NK-92 (cell line): ENCODE measurements at regions not wholly inside any gene's neighbourhood (a gene's known extent, or its start where the extent isn't known, plus 50 kb on each side); places are given as distances from the start of the nearest gene placed in this dataset.

ENCODE experiments used
- DNase-seq: peaks from one replicate; lab custom pipeline; 2025; ENCODE audit not compliant: unreplicated experiment; lab: John Stamatoyannopoulos, UW

GRCh38 chr15:39227001-39227400 is 353.9 kb upstream of the THBS1 start:
- no peak for DNase-seq

GRCh38 chr15:39228889-39229288 is 352.0 kb upstream of the THBS1 start:
- DNase-seq = no peak

GRCh38 chr15:39230205-39230907 is 350.5 kb upstream of the THBS1 start:
- no peak for DNase-seq

GRCh38 chr15:39230908-39231285 is 350.0 kb upstream of the THBS1 start:
- DNase-seq = no peak

GRCh38 chr15:39232512-39232911 is 348.4 kb upstream of the THBS1 start:
- no peak for DNase-seq

- no peak for DNase-seq
Measured at GRCh38 chr15:39235084-39235795, 345.6 kb upstream of the THBS1 start.

GRCh38 chr15:39236375-39236774 is 344.5 kb upstream of the THBS1 start:
- DNase-seq = no peak

GRCh38 chr15:39238443-39238842 is 342.4 kb upstream of the THBS1 start:
- DNase-seq = no peak

- no peak for DNase-seq
Measured at GRCh38 chr15:39239562-39239961, 341.3 kb upstream of the THBS1 start.

GRCh38 chr15:39242345-39242744 is 338.5 kb upstream of the THBS1 start:
- no peak for DNase-seq

GRCh38 chr15:39243396-39243795 is 337.5 kb upstream of the THBS1 start:
- DNase-seq = no peak

GRCh38 chr15:39244776-39245175 is 336.1 kb upstream of the THBS1 start:
- no peak for DNase-seq

GRCh38 chr15:39246523-39246922 is 334.4 kb upstream of the THBS1 start:
- DNase-seq = no peak

- no peak for DNase-seq
Measured at GRCh38 chr15:39247574-39247973, 333.3 kb upstream of the THBS1 start.

GRCh38 chr15:39248204-39248603 is 332.7 kb upstream of the THBS1 start:
- DNase-seq = no peak

- no peak for DNase-seq
Measured at GRCh38 chr15:39250001-39250400, 330.9 kb upstream of the THBS1 start.

GRCh38 chr15:39250460-39251186 is 330.3 kb upstream of the THBS1 start:
- DNase-seq = no peak

- no peak for DNase-seq
Measured at GRCh38 chr15:39251413-39252133, 329.3 kb upstream of the THBS1 start.

- no peak for DNase-seq
Measured at GRCh38 chr15:39252134-39252470, 328.8 kb upstream of the THBS1 start.

- DNase-seq = no peak
Measured at GRCh38 chr15:39253552-39253951, 327.3 kb upstream of the THBS1 start.

- DNase-seq = no peak
Measured at GRCh38 chr15:39254181-39254580, 326.7 kb upstream of the THBS1 start.

GRCh38 chr15:39255760-39256159 is 325.1 kb upstream of the THBS1 start:
- no peak for DNase-seq
